ENCODE measurements at regions not wholly inside any gene's neighbourhood (a gene's known extent, or its start where the extent isn't known, plus 50 kb on each side); places are given as distances from the start of the nearest gene placed in this dataset.

DNA sequence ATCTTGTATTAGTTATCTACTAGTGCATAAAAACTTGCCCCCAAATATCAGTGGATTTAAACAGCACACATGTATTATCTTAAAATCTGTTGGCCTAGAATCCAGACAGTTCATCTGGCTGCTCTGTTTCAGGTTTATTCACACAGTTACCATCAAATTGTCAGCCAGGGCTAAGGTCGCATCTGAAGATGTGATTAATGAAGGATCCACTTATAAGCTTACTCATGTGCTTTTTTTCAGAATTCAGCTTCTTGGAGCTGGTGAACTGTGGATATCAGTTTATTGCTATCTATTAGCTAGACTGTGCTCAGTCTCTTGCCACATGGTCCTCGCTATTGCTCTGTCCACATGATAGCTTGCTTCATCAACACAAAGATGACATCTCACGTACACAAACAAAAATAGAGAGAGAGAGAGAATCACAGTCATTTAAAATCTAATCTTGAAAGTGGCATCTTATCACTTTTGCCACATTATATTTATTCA lies 81.5 kb downstream of the PRDM9 start:
- TF ChIP-seq CREB1 (IDR thresholded peaks at IDR 0.05; ENCODE audit: low read depth) = no peak
- no peak for TF ChIP-seq TAF1 (IDR thresholded peaks at IDR 0.05; ENCODE audit: low read depth)
- TF ChIP-seq RAD21 (IDR thresholded peaks at IDR 0.05; ENCODE audit: low read depth) = no peak
- no peak for TF ChIP-seq EP300 (IDR thresholded peaks at IDR 0.05; ENCODE audit: borderline replicate concordance)
- TF ChIP-seq ZBTB7A (IDR thresholded peaks at IDR 0.05; ENCODE audit: low read depth) = no peak
- no peak for TF ChIP-seq YY1 (IDR thresholded peaks at IDR 0.05; ENCODE audit: low read depth)
- TF ChIP-seq TCF12 (IDR thresholded peaks at IDR 0.05; ENCODE audit: low read depth) = no peak
- no peak for TF ChIP-seq USF1 (IDR thresholded peaks at IDR 0.05)
- no peak for TF ChIP-seq TEAD4 (IDR thresholded peaks at IDR 0.05)
- TF ChIP-seq EGR1 (IDR thresholded peaks at IDR 0.05) = no peak
